ENCODE measurements at regions not wholly inside any gene's neighbourhood (a gene's known extent, or its start where the extent isn't known, plus 50 kb on each side); places are given as distances from the start of the nearest gene placed in this dataset.

DNA sequence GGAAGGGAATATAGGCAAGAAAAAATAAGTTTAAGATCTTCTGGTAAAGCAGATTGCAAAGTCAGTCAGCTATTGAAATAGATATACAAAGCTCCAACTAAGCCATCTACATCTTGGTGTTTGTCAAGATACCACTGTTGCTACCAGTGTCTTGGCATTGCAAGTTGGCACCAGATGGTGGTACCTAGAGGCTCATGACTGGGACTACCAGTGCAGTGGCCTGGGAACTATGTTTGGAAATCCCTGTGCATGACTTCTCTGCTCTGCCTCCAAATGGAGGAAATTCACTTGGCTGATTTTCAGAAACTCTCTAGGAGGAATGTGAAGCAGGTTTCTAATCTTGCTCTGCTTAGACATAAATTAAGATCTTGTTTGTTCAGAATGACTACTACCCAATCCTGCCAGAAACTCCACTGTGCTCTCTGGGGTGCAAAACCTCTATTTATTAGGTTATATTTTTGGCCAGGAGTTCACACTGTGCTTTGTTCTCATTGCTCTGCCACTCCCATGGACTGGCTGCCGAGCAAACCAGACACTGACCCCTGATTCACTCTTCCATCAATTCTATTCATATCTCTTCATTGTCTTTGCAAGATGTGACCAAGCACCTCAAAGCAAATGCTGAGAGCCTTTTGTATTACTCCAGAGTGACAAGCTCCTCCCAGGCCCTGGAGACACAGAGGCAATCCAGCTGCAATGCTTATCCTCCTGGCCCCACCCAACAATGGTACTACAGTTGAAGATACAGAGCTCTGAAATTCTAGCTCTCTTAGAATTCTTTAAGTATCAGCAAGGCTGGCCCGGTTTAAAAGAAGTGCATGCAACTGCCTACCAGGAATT, 272.3 kb upstream of the FGF16 start:
- no peak for TF ChIP-seq EP300 (IDR thresholded peaks at IDR 0.05)
- TF ChIP-seq POLR2A (IDR thresholded peaks at IDR 0.05): no peak
